Fibroblast of skin of right biceps (primary cell): ENCODE measurements at regions not wholly inside any gene's neighbourhood (a gene's known extent, or its start where the extent isn't known, plus 50 kb on each side); places are given as distances from the start of the nearest gene placed in this dataset.
A peak's percentile ranks its signal among the peaks of the same experiment; 100 is the strongest.

Experiments
- DNase-seq: peaks from one replicate; pipeline ENCODE4 v3.0.0-alpha.2; 2013

- no peak for DNase-seq
Measured at GRCh38 chr7:98679741-98680140, 62.7 kb downstream of the NPTX2 start.

GRCh38 chr7:98681511-98681910 is 64.4 kb downstream of the NPTX2 start:
- DNase-seq: no peak

- DNase-seq: no peak
Measured at GRCh38 chr7:98681951-98682350, 64.9 kb downstream of the NPTX2 start.

GRCh38 chr7:98683514-98683913 is 66.4 kb downstream of the NPTX2 start:
- no peak for DNase-seq

- DNase-seq: no peak
Measured at GRCh38 chr7:98685541-98685940, 68.5 kb downstream of the NPTX2 start.

GRCh38 chr7:98686466-98687080 is 69.5 kb downstream of the NPTX2 start:
- DNase-seq: no peak

- no peak for DNase-seq
Measured at GRCh38 chr7:98687111-98687751, 70.1 kb downstream of the NPTX2 start.

GRCh38 chr7:98691619-98692018 is 74.5 kb downstream of the NPTX2 start:
- DNase-seq: no peak

GRCh38 chr7:98697083-98697482 is 80.0 kb downstream of the NPTX2 start:
- DNase-seq: no peak

- DNase-seq: no peak
Measured at GRCh38 chr7:98697485-98698240, 80.6 kb downstream of the NPTX2 start.

- DNase-seq: no peak
Measured at GRCh38 chr7:98698976-98699375, 81.9 kb downstream of the NPTX2 start.

GRCh38 chr7:98700533-98700932 is 83.4 kb downstream of the NPTX2 start:
- DNase-seq: no peak

- DNase-seq: no peak
Measured at GRCh38 chr7:98701372-98701771, 84.3 kb downstream of the NPTX2 start.

GRCh38 chr7:98702021-98702420 is 84.9 kb downstream of the NPTX2 start:
- no peak for DNase-seq

GRCh38 chr7:98703916-98704315 is 86.8 kb downstream of the NPTX2 start:
- DNase-seq: no peak

GRCh38 chr7:98705626-98706025 is 88.5 kb downstream of the NPTX2 start:
- no peak for DNase-seq

- no peak for DNase-seq
Measured at GRCh38 chr7:98707076-98707475, 90.0 kb downstream of the NPTX2 start.

GRCh38 chr7:98711945-98712344 is 94.9 kb downstream of the NPTX2 start:
- DNase-seq: no peak

GRCh38 chr7:98713165-98713810 is 96.2 kb downstream of the NPTX2 start:
- DNase-seq: no peak

GRCh38 chr7:98719396-98719795 is 102.3 kb downstream of the NPTX2 start:
- peak; percentile 5 for DNase-seq

GRCh38 chr7:98722402-98722801 is 105.3 kb downstream of the NPTX2 start:
- DNase-seq: no peak

GRCh38 chr7:98724591-98724990 is 107.5 kb downstream of the NPTX2 start:
- DNase-seq: peak; percentile 20

GRCh38 chr7:98727146-98727709 is 110.1 kb downstream of the NPTX2 start:
- no peak for DNase-seq
